ENCODE measurements at regions not wholly inside any gene's neighbourhood (a gene's known extent, or its start where the extent isn't known, plus 50 kb on each side); places are given as distances from the start of the nearest gene placed in this dataset.
"Not testable (repeated sequence)": the region's sequence is repeated elsewhere in the genome, so short reads cannot be mapped to it uniquely, and the experiment has no call there.

DNA sequence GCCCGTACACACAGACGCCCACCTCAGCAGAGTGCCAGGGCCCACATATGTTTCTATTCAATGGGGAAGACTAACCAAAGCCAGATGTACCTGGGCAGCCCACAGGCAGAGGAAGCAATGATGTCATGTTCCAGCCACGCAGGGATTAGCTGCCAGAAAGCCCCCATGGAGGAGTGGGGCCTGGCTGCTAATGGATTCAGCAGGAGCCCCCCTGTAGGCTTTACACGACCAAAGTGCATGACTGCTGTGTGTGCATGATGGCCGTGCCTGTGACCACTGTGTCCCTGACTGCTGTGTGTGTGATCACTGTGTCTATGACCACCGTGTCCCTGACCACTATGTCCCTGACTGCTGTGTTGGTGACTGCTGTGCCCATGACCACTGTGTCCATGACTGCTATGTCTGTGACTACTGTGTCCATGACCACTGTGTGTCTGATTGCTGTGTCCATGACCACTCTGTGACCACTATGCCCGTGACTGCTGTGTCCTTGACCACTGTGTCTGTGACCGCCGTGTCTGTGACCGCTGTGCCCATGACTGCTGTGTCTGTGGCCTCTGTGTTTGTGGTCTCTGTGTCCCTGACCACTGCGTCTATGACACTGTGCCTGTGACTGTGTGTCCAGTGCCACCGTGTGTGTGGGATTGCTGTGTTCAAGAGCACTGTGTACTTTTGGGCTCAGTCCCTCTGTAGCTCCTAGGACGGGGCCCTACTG, 409.3 kb downstream of the RPS24 start:
- DNase-seq: no peak

DNA sequence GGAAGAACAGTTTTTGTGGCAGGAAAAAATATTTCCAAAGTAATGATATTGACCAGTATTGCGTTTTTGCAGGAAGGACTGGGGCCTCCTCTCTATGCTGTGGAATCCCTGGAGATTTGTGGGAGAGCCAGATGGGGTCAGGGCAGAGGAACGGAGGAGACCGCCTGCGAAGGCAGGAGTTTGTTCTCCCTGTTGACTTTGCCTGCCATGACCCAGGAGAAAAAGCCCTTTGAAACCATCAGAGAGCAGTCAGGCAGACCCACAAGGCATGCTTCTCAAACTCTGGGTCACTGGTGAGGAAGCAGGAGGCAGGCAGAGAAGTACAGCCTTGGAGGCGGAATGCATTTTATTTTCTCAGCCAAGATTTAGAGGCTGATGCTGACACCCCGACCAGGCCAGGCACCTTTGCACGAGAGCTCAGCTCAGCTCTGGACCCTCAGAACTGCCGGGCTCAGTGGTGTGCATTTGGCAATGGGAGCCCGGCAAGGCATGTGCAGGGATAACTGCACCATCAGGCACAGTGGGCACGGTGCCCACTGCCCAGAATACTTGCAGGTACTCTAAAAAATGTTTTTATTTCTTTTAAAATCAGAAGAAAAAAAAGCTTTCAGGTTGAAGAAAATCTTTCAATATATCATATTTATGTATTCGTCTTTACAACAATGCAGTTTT, 410.4 kb downstream of the RPS24 start:
- no peak for DNase-seq

GRCh38 chr10:78444741-78445140, 411.1 kb downstream of the RPS24 start:
- not testable (repeated sequence) for DNase-seq

DNA sequence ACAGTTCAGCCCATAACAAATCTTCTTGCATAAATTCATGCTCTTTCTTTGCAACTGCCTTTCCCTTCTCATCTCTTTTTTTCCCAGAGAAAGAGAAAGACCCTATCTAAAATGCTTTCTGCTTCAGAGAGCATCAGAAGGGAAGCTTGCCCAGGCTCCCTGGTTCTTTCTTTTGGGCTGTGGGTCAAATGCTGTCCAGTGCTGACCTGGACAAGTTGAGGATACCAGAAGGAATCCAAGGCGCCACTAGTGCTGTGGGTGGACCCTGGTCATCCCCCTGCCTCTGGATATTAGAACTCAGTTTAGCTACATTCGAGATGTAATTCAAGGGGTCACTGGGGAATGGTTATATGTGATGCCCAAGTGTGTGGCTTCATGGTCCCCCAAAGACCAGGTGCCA, 411.6 kb downstream of the RPS24 start:
- DNase-seq: no peak

GRCh38 chr10:78448470-78448869, 414.8 kb downstream of the RPS24 start:
- DNase-seq: no peak

GRCh38 chr10:78448994-78449418, 415.3 kb downstream of the RPS24 start:
- no peak for DNase-seq

- no peak for DNase-seq
Measured at GRCh38 chr10:78449554-78449953, 415.9 kb downstream of the RPS24 start.

- DNase-seq: no peak
Measured at GRCh38 chr10:78450239-78450638, 416.6 kb downstream of the RPS24 start.

DNA sequence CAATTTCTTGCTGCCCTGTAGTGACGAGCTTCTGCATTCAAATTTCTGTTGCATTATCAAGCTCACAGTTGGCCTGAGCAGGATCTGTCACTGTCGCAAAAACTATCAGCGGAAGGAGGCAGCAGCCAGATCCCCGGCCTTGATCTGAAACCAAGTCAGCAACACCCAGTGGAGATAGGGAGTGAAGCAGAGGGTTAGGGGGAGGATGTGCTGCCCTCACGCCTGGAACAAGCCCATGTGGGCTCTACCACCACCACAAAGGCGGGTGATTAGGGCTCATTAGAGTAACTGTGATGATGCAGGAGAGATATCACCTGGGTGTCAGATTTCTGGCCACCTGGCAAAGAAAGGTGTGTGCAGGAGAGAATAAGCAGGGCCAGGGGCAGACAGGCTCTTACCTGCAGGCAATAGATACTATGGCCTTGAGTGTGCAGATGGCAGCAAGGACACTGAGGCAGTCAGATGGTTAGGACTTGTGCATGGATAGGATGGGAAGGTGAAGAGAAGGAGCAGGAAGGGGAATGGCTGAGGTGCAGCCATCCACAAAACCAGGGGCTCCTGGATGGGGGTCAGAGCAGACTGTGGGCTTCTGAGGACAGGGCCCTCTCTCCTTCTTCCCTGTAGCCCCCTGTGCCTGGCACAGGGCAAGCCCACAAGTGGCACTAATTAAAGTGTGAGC, 417.3 kb downstream of the RPS24 start:
- no peak for DNase-seq

DNA sequence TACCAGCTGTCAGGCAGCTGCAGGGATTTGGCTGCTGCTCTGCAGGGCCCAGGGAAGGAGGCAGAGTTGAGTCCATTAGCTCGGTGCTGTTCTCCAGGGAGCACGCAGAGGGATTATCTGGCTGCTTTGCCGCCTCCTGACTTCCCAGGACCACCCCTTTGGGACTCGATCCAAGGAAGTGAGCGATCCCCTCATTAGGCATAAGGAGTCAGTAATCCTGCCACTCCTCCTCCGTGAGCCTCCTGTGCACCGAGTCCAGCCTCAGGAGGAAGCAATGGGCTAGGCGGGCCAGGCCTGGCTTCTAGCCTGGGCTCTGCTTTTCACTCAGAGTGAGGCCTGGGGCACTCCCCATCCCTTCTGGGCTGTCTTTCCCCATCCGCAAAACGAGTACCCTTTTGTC, 417.9 kb downstream of the RPS24 start:
- no peak for DNase-seq

DNA sequence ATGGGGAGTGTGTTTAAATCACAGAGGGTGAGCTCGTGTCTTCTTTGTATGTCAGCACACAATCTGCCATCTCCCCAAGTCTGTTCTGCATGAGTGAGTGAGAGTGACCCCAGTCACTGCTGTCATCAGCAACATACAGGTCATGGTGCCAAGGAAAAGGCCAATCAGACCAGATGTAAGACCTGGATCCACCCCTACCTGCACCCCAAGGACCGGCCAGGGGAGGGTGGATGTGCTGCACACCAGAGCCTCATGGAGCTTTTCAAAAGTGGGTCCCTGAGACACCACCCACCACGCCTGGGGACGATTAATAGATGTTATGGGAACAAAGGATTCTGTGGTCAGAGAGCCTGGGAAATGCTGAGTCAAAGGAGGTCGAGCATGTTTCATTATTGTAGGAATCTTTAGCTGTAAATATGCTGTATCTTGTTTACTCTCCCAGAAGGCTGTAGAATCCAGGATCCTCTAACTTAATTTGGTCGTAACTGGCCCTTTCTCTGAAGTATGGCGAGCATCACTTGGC, 420.5 kb downstream of the RPS24 start:
- no peak for DNase-seq

DNA sequence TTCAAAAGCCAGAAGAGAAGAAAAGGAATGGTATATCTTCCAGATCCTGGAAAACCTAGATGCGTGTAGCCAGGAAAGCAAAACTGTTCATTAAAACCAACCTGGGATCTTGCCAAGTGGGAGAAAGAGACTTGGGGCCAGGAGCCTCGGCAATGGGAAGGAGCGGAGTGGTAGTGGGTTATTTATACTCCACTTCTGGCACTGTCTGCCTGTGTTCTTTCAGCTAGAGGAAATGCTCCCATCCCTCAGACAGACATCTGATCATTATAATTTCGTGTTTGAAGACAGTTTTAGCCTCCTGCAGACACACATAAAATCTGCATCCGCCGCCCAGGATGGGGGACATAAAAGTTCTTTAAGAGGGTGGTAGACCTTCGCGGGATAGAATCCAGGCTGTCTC, 421.6 kb downstream of the RPS24 start:
- no peak for DNase-seq

GRCh38 chr10:78455811-78456210, 422.1 kb downstream of the RPS24 start:
- DNase-seq: no peak

DNA sequence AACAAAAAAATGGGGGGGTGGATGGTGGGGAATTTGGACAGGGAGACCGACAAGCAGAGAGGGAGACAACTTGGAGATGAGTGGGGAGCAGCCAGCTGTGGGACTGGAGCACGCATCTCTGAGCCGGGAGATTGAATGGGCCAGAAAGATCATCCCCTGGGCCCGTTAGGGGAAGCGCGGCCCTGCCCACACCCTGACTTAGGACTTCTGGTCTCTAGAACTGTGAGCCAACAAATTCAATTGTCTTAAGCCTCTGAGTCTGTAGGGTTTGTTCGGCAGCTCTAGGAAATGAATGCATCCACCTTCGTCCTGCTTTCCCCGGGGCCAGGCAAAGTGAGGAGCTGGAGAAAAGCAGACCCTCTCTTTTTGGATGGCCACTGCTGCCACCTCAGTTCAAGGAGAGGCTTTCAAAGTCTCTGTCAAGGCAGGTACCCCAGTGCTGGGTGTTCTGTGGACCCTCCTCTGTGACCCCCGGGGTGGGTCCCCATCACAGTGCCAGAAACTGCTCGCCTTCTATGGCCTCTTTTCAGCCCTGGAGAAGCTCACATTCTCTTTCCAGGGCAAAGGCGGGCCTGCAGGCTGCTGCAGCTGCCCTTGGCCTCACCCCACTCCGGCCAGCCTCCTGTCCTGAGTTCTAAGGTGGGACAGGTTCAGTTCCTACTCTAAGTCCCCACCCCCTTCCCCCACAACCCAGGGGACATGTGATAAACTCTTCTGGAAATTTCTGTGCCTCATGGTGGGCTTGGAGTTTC, 423.2 kb downstream of the RPS24 start:
- no peak for DNase-seq

DNA sequence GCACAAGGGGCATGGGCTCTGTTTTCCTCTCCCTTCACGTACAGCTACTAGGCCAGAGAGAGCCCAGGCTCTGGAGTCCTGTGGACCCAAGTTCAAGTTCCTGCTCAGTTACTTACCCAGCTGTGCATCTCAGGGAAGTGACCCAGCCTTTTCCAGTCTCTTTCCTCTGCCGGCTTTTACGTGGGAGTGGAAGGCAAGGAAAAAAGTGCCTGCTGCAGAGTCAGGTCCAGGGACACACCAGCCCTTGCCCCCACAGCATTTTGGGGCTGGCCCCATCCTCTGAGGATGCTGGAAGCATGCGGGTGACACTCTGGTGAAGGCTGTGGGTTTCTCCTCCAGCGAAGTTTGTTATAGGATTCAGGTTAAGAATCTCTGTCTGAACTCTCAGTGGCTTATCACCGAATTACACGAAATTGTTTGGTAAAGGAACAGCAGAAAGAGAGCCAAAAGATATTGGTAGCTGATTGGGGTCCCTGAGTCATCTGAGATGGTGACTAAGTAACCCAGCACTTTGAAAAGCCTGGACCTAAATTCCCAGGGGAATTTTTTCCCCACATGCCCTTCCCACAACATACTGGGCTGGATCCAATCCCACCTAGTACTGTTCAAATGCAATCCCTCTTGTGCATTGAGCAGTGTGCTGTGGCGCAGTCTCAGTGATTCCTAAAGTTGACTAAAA, 424.3 kb downstream of the RPS24 start:
- DNase-seq: no peak

DNA sequence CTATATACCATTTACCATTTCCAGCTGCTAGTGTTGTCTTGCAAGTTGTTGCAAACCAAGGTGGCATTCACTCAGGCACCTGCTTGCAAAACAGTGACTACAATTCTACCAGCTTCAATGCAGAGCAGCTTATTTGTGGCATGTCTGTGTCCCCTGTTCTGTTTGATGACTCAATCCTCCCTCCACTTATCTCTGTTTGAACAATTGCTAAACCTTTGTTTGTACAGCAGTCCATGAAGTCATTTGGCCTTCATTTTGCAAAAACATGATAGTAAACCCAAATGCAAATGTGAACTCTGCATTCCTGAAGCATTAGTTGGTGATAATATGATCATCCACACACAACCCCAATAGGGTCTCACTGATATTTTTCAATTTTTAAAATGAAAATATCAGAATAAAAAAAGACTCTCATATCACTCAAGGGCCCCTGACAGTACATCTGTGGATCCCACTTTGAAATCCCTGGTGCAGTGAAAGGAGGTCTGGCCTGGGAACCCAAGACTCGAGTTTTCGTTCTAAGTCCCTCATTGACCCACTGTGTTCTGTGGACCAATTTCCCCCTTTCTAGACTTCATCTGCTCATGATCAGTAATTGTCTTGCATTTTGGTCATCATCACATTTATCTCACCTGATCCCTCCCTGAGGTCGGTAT, 425.4 kb downstream of the RPS24 start:
- no peak for DNase-seq

GRCh38 chr10:78459639-78460037, 426.0 kb downstream of the RPS24 start:
- DNase-seq: no peak

DNA sequence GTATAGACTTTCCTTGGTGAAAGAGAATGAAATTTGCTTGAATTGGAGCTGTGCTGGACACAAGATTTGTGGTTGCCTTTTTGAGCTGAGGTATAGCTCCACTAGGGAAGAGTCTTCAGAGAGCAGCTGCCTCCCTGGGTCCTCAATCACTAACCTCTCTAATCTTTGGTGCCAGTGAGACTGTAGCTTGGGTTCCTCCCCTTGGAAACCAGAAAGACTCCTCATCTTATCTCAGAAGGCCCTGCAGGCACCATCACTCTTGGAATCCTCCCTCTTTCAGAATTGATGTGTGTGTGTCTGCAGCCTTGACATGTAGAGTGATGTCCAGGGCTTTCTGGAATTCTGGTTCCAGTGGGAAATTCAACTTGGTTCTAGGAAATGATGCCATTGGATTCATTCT, 426.5 kb downstream of the RPS24 start:
- DNase-seq: no peak

DNA sequence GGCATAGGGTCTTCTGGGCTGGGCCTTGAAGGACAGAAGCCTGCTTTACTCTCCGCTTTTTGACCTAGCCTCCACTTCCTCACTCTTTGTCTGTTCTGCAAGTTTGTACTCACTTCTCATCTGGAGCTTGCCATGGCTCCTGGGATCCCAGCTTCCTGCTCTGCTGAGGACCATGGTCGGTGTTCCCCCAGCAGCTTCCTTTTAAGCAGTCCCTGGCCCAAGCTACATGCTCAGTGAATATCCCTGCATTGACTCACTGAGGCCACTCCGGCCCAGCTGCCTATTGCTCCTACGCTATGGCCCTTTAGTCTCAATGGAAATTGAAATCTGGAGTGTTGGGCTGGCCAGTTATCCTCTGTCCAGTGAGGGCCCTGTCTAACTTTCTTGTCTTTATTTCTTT, 427.7 kb downstream of the RPS24 start:
- no peak for DNase-seq

DNA sequence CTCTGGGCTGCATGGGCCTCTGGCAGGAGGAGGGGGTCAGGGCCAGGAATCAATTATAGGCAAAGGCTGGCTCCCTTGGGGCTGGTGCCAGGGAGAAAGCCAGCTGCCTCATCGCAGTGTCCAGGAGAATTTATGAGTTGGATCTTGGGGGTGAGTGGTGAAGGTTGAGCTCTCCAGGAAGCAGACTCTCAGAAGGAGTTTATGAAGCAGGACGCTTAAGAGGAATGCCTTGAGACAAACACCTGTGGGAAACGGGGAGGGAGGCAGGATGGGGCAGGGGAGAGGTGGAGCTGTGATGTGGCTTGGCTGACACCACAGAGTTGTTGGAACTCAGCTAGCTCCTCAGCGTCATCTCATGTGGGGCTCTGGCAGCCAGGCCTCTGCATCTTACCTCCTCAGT, 428.5 kb downstream of the RPS24 start:
- DNase-seq: no peak

DNA sequence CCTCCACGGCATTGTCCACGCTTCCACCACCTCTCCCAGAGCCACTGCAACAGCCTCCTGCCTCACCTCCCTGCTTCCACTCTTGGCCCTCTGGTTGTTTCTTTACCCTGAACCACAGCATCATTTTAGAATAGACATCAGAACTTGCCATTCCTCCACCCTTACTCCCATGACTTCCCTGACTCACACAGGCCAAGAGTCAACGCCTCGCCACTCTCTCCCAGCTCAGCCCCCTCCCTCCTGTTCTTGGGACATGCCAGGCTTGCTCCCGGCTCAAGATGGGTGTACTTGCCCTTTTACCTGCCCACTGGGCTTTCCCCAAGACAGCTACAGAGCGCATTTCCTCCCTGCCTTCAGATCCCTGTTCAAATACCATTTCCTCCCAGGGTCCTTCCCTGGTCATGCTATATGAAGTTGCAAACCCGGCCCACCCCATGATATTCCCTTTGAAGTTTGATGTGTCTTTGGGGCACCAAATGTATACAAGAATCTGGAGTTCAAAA, 429.1 kb downstream of the RPS24 start:
- no peak for DNase-seq
